ENCODE measurements at regions not wholly inside any gene's neighbourhood (a gene's known extent, or its start where the extent isn't known, plus 50 kb on each side); places are given as distances from the start of the nearest gene placed in this dataset.

GRCh38 chr4:184879271-184879670 lies 53.5 kb upstream of the ACSL1 start:
- no peak for DNase-seq (ENCODE audit: low spot score)

- DNase-seq (ENCODE audit: low spot score): no peak
Observed at GRCh38 chr4:184882276-184882675, 56.5 kb upstream of the ACSL1 start.

GRCh38 chr4:184883024-184883423 lies 57.3 kb upstream of the ACSL1 start:
- no peak for DNase-seq (ENCODE audit: low spot score)

- no peak for DNase-seq (ENCODE audit: low spot score)
Observed at GRCh38 chr4:184884883-184885282, 59.1 kb upstream of the ACSL1 start.

GRCh38 chr4:184885602-184886001 lies 59.8 kb upstream of the ACSL1 start:
- DNase-seq (ENCODE audit: low spot score): no peak

GRCh38 chr4:184887333-184887732 lies 61.6 kb upstream of the ACSL1 start:
- DNase-seq (ENCODE audit: low spot score): no peak

- no peak for DNase-seq (ENCODE audit: low spot score)
Observed at GRCh38 chr4:184887947-184888346, 62.2 kb upstream of the ACSL1 start.

GRCh38 chr4:184889666-184890335 lies 64.0 kb upstream of the ACSL1 start:
- no peak for DNase-seq (ENCODE audit: low spot score)

- no peak for DNase-seq (ENCODE audit: low spot score)
Observed at GRCh38 chr4:184890499-184890898, 64.7 kb upstream of the ACSL1 start.

- no peak for DNase-seq (ENCODE audit: low spot score)
Observed at GRCh38 chr4:184891816-184892397, 66.1 kb upstream of the ACSL1 start.

- no peak for DNase-seq (ENCODE audit: low spot score)
Observed at GRCh38 chr4:184892999-184893398, 67.2 kb upstream of the ACSL1 start.

GRCh38 chr4:184893801-184894571 lies 68.2 kb upstream of the ACSL1 start:
- DNase-seq (ENCODE audit: low spot score): no peak

GRCh38 chr4:184895012-184895695 lies 69.4 kb upstream of the ACSL1 start:
- no peak for DNase-seq (ENCODE audit: low spot score)

GRCh38 chr4:184896868-184897715 lies 71.3 kb upstream of the ACSL1 start:
- DNase-seq (ENCODE audit: low spot score): no peak

GRCh38 chr4:184897895-184898294 lies 72.1 kb upstream of the ACSL1 start:
- DNase-seq (ENCODE audit: low spot score): no peak

- DNase-seq (ENCODE audit: low spot score): no peak
Observed at GRCh38 chr4:184898793-184899192, 73.0 kb upstream of the ACSL1 start.

GRCh38 chr4:184899261-184900134 lies 73.7 kb upstream of the ACSL1 start:
- peak; percentile 17 for DNase-seq (ENCODE audit: low spot score)

GRCh38 chr4:184900184-184900583 lies 74.4 kb upstream of the ACSL1 start:
- no peak for DNase-seq (ENCODE audit: low spot score)

- no peak for DNase-seq (ENCODE audit: low spot score)
Observed at GRCh38 chr4:184902550-184902949, 76.8 kb upstream of the ACSL1 start.

- no peak for DNase-seq (ENCODE audit: low spot score)
Observed at GRCh38 chr4:184906480-184907097, 80.8 kb upstream of the ACSL1 start.

Measured in mucosa of gallbladder (tissue), 1 donor.